H1 (cell line): ENCODE measurements at regions not wholly inside any gene's neighbourhood (a gene's known extent, or its start where the extent isn't known, plus 50 kb on each side); places are given as distances from the start of the nearest gene placed in this dataset.
"Not testable (repeated sequence)": the region's sequence is repeated elsewhere in the genome, so short reads cannot be mapped to it uniquely, and the experiment has no call there.

Experiments used
- CTCF ChIA-PET: fragments of 300-600 bp; sonication (Branson Sonifier 250); formaldehyde crosslinking; loops from one replicate; lab custom pipeline; 2021; ENCODE audit not compliant: partially characterized antibody; lab: Charles Lee
- POLR2A ChIA-PET: fragments of 300-600 bp; sonication (Branson Sonifier 250); formaldehyde crosslinking; loops from one replicate; lab custom pipeline; 2021; ENCODE audit warnings: inconsistent platforms; ENCODE audit not compliant: partially characterized antibody; lab: Charles Lee
- DNase-seq, 2 experiments: peaks; one replicate each; pipeline versions ENCODE4 v3.0.0 to v3.0.0-alpha.2; 2010 to 2022; ENCODE audit warnings: low spot score in 2 of 2, low read depth in 1 of 2, mixed read lengths in 1 of 2
- FAIRE-seq: peaks from 2 replicates; lab custom pipeline; 2011; peaks lifted over from hg19 to GRCh38; lab: Jason Lieb, UNC
- H2AFZ ChIP-seq: 2 replicates; pipeline ENCODE4 v1.8.1; 2012; ENCODE audit warnings: low read length, inconsistent platforms
- H2AK5ac ChIP-seq: 2 replicates; pipeline ENCODE4 v1.6.1; 2013; ENCODE audit warnings: low read depth, low read length
- H2BK120ac ChIP-seq: replicated peaks from 2 replicates; pipeline ENCODE3; 2013; ENCODE audit warnings: low read depth, low read length, inconsistent platforms
- H2BK12ac ChIP-seq: 2 replicates; pipeline ENCODE4 v1.6.1; 2013; ENCODE audit warnings: low read depth, low read length
- H2BK15ac ChIP-seq: 2 replicates; pipeline ENCODE4 v1.6.1; 2013; ENCODE audit warnings: low read length
- H2BK20ac ChIP-seq: 2 replicates; pipeline ENCODE4 v1.6.1; 2013; ENCODE audit warnings: low read length
- H2BK5ac ChIP-seq: 2 replicates; pipeline ENCODE4 v1.6.1; 2013; ENCODE audit warnings: low read depth, low read length
- H3K14ac ChIP-seq: 2 replicates; pipeline ENCODE4 v1.6.1; 2013; ENCODE audit warnings: inconsistent platforms; ENCODE audit not compliant: insufficient read length
- H3K18ac ChIP-seq: 2 replicates; pipeline ENCODE4 v1.6.1; 2013; ENCODE audit warnings: low read length; ENCODE audit errors: extremely low read depth
- H3K23ac ChIP-seq: 2 replicates; pipeline ENCODE4 v1.6.1; 2013; ENCODE audit warnings: inconsistent platforms; ENCODE audit not compliant: insufficient read length
- H3K23me2 ChIP-seq: 2 replicates; pipeline ENCODE4 v1.6.1; 2013; ENCODE audit warnings: low read depth, low read length
- H3K27ac ChIP-seq: 2 replicates; pipeline ENCODE4 v1.6.1; 2011; ENCODE audit warnings: low read depth, low read length, inconsistent platforms
- H3K27me3 ChIP-seq, 4 experiments: replicated peaks in 1 of 4; 1 replicate in 1 of 4; 2 replicates in 3 of 4; pipeline versions ENCODE4 v1.6.1 to v1.8.1; 2011 to 2013; ENCODE audit warnings: low read length in 3 of 4, mild to moderate bottlenecking in 3 of 4, inconsistent platforms in 2 of 4, mixed read lengths in 2 of 4, moderate library complexity in 1 of 4; ENCODE audit not compliant: control insufficient read depth in 3 of 4, insufficient read depth in 3 of 4; ENCODE audit errors: extremely low read depth in 1 of 4
- H3K36me3 ChIP-seq, 4 experiments: 2 replicates each; pipeline versions ENCODE4 v1.6.1 to v1.8.1; 2011 to 2013; ENCODE audit warnings: mild to moderate bottlenecking in 4 of 4, low read length in 3 of 4, moderate library complexity in 2 of 4, control low read depth in 1 of 4, inconsistent platforms in 1 of 4; ENCODE audit not compliant: insufficient read depth in 4 of 4, control insufficient read depth in 2 of 4
- H3K4ac ChIP-seq: replicated peaks from 2 replicates; pipeline ENCODE3; 2013; ENCODE audit warnings: low read length, low read depth, mixed read lengths, inconsistent platforms; ENCODE audit not compliant: insufficient read length
- H3K4me1 ChIP-seq, 4 experiments: replicated peaks in 1 of 4; 1 replicate in 1 of 4; 2 replicates in 3 of 4; pipeline versions ENCODE4 v1.6.1 to v1.8.1; 2011 to 2013; ENCODE audit warnings: low read length in 3 of 4, inconsistent platforms in 2 of 4, mixed read lengths in 1 of 4; ENCODE audit not compliant: insufficient read depth in 4 of 4, control insufficient read depth in 3 of 4
- H3K4me2 ChIP-seq, 2 experiments: 2 replicates each; pipeline versions ENCODE4 v1.6.1 to v1.8.1; 2011 to 2013; ENCODE audit warnings: low read depth in 2 of 2, low read length in 2 of 2, control low read depth in 1 of 2, inconsistent platforms in 1 of 2, mild to moderate bottlenecking in 1 of 2; ENCODE audit not compliant: insufficient read depth in 1 of 2
- H3K4me3 ChIP-seq, 4 experiments: fragments of 200-600, 300-600 bp in 1 of 4; sonication (generic), shearing (Covaris generic), sonication (Bioruptor Twin) in 1 of 4; 2 replicates each; pipeline versions ENCODE4 v1.5.1 to v1.8.1; 2011 to 2016; ENCODE audit warnings: low read length in 4 of 4, low read depth in 3 of 4, control low read depth in 2 of 4, inconsistent platforms in 2 of 4, mild to moderate bottlenecking in 2 of 4, mixed read lengths in 1 of 4, moderate library complexity in 1 of 4; ENCODE audit not compliant: insufficient read depth in 2 of 4; ENCODE audit errors: extremely low read depth in 1 of 4
- H3K56ac ChIP-seq: replicated peaks from 2 replicates; pipeline ENCODE3; 2013; ENCODE audit warnings: low read depth, mild to moderate bottlenecking, mixed read lengths, low read length, inconsistent platforms; ENCODE audit not compliant: insufficient read length
- H3K79me1 ChIP-seq: 2 replicates; pipeline ENCODE4 v1.6.1; 2013; ENCODE audit warnings: low read depth, low read length, control low read depth
- H3K79me2 ChIP-seq, 2 experiments: 2 replicates each; pipeline versions ENCODE4 v1.6.1 to v1.8.1; 2012 to 2013; ENCODE audit warnings: low read length in 2 of 2, mild to moderate bottlenecking in 2 of 2, inconsistent platforms in 1 of 2; ENCODE audit not compliant: insufficient read depth in 2 of 2, control insufficient read depth in 1 of 2
- H3K9ac ChIP-seq, 4 experiments: replicated peaks in 1 of 4; 1 replicate in 1 of 4; 2 replicates in 3 of 4; pipeline versions ENCODE4 v1.6.1 to v1.8.1; 2011 to 2013; ENCODE audit warnings: low read depth in 3 of 4, low read length in 3 of 4, control low read depth in 2 of 4, mild to moderate bottlenecking in 2 of 4, moderate library complexity in 2 of 4, inconsistent platforms in 1 of 4; ENCODE audit errors: extremely low read depth in 1 of 4
- H3K9me3 ChIP-seq, 2 experiments: 2 replicates each; pipeline versions ENCODE4 v1.6.1 to v1.8.1; 2012 to 2013; ENCODE audit warnings: mild to moderate bottlenecking in 2 of 2, moderate library complexity in 2 of 2, control low read depth in 1 of 2, inconsistent platforms in 1 of 2, low read depth in 1 of 2, low read length in 1 of 2, mixed read lengths in 1 of 2; ENCODE audit not compliant: insufficient read depth in 2 of 2
- H4K20me1 ChIP-seq, 2 experiments: replicated peaks in 1 of 2; 2 replicates each; pipeline versions ENCODE3 to v1.8.1; 2011 to 2013; ENCODE audit warnings: inconsistent platforms in 2 of 2, low read length in 2 of 2, mild to moderate bottlenecking in 1 of 2; ENCODE audit not compliant: insufficient read depth in 2 of 2, control insufficient read depth in 1 of 2
- H4K5ac ChIP-seq: 2 replicates; pipeline ENCODE4 v1.6.1; 2013; ENCODE audit warnings: low read length, low read depth, mixed read lengths, inconsistent platforms; ENCODE audit not compliant: insufficient read length
- H4K8ac ChIP-seq: 2 replicates; pipeline ENCODE4 v1.8.0; 2013; ENCODE audit warnings: mild to moderate bottlenecking, moderate library complexity, low read length, inconsistent platforms; ENCODE audit not compliant: insufficient read depth; ENCODE audit errors: extremely low read depth
- H4K91ac ChIP-seq: replicated peaks from 2 replicates; pipeline ENCODE3; 2013; ENCODE audit warnings: low read length, mixed read lengths, inconsistent platforms; ENCODE audit not compliant: insufficient read length
- WGBS, 2 experiments: shearing (Covaris generic) in 1 of 2; methylation state at CpG; one replicate each; pipeline versions ENCODE4 v1.1.6 to v1.1.7; 2013 to 2015; ENCODE audit warnings: low lambda C conversion rate in 2 of 2, mixed read lengths in 2 of 2, inconsistent platforms in 1 of 2, low coverage in 1 of 2, missing lambda C conversion rate in 1 of 2; ENCODE audit not compliant: insufficient replicate concordance in 2 of 2, insufficient coverage in 1 of 2, insufficient read length in 1 of 2; ENCODE audit errors: extremely low coverage in 1 of 2, missing lambda C conversion rate in 1 of 2; 5-methylcytosine and 5-hydroxymethylcytosine counted together

DNA sequence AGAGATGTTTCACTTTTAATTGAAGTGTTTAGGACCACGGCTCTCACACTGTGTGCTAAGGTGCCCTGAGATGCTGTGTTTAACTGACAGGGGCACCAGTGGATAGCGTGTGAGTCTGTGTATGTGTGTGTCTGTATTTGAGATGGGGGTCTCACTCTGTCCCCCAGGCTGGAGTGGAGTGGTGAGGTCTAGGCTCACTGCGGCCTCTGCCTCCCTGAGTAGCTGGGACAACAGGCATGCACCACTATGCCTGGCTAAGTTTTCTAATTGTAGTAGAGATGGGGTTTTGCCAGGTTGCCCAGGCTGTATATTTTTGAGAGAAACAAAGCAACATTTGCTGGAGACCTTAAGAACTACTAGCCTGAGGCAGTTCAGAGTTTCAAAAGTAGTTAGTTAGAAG, 80.6 kb upstream of the ZNF337 start:
- H3K27me3 ChIP-seq, H3K4me2 ChIP-seq, H3K23me2 ChIP-seq, H2AK5ac ChIP-seq, H3K79me1 ChIP-seq, H2BK20ac ChIP-seq, H4K5ac ChIP-seq, H4K8ac ChIP-seq, H3K56ac ChIP-seq, H3K18ac ChIP-seq, H2BK120ac ChIP-seq, H3K9ac ChIP-seq, H2BK5ac ChIP-seq, H3K4me3 ChIP-seq, DNase-seq, H3K4me1 ChIP-seq, CTCF ChIA-PET, H2BK15ac ChIP-seq, H4K20me1 ChIP-seq, H3K9me3 ChIP-seq, H3K36me3 ChIP-seq, H3K79me2 ChIP-seq, POLR2A ChIA-PET, H3K4ac ChIP-seq, FAIRE-seq, H2AFZ ChIP-seq, H2BK12ac ChIP-seq, H3K14ac ChIP-seq, H3K23ac ChIP-seq, H4K91ac ChIP-seq, H3K27ac ChIP-seq: not testable (repeated sequence)
- 84% methylated on average over 3 of the region's 3 CpGs; no CpG with 5 or more reads in 1 of the 2 experiments for WGBS, 2 experiments

DNA sequence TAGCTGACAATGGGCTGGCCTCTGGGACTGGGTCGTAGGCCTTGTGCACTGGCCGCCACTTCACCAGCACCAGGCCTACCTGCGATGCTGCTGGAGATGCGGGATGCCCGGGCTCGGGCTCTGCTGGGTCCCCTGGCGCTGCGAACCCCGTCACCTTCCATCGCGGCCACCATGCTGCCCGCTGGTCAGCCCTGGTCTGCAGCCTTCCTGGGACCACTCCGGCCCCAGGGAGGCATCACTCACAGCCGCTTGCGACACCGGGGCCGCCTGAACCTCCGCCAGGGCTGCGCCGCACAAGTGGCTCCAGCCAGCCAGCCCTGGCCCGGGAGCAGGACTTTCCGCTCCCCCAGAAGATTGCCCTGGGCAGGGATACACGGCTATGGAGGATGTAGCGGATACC, 78.1 kb upstream of the ZNF337 start:
- H2AK5ac ChIP-seq, H3K23ac ChIP-seq, H3K36me3 ChIP-seq, H2BK5ac ChIP-seq, H3K27ac ChIP-seq, H3K27me3 ChIP-seq, H2BK120ac ChIP-seq, H2AFZ ChIP-seq, H3K4me2 ChIP-seq, H4K91ac ChIP-seq, CTCF ChIA-PET, H3K79me1 ChIP-seq, H4K20me1 ChIP-seq, H3K4me3 ChIP-seq, H2BK20ac ChIP-seq, H3K56ac ChIP-seq, H3K14ac ChIP-seq, POLR2A ChIA-PET, H3K18ac ChIP-seq, H3K4ac ChIP-seq, H4K8ac ChIP-seq, FAIRE-seq, H3K9me3 ChIP-seq, DNase-seq, H3K23me2 ChIP-seq, H3K79me2 ChIP-seq, H2BK12ac ChIP-seq, H4K5ac ChIP-seq, H2BK15ac ChIP-seq, H3K9ac ChIP-seq, H3K4me1 ChIP-seq: not testable (repeated sequence)
- 93% methylated on average over 24 of the region's 24 CpGs; no CpG with 5 or more reads in 1 of the 2 experiments for WGBS, 2 experiments
